HUES48 (cell line): ENCODE measurements at regions not wholly inside any gene's neighbourhood (a gene's known extent, or its start where the extent isn't known, plus 50 kb on each side); places are given as distances from the start of the nearest gene placed in this dataset.

Experiments used
- H3K27ac ChIP-seq: one replicate; pipeline ENCODE4 v1.7.0; 2013; ENCODE audit warnings: low read depth, low read length, inconsistent platforms
- H3K27me3 ChIP-seq: 2 replicates; pipeline ENCODE4 v1.6.1; 2013; ENCODE audit warnings: mild to moderate bottlenecking, low read length; ENCODE audit not compliant: control insufficient read depth, insufficient read depth
- H3K36me3 ChIP-seq: 2 replicates; pipeline ENCODE4 v1.6.1; 2013; ENCODE audit warnings: low read length; ENCODE audit not compliant: control insufficient read depth, insufficient read depth
- H3K4me1 ChIP-seq: 2 replicates; pipeline ENCODE4 v1.6.1; 2013; ENCODE audit warnings: mild to moderate bottlenecking, low read length; ENCODE audit not compliant: control insufficient read depth, insufficient read depth
- H3K4me3 ChIP-seq: 2 replicates; pipeline ENCODE4 v1.5.1; 2013; ENCODE audit warnings: mild to moderate bottlenecking, low read depth, low read length
- H3K9ac ChIP-seq: 2 replicates; pipeline ENCODE4 v1.6.1; 2013; ENCODE audit warnings: mild to moderate bottlenecking, low read depth, low read length, moderate library complexity
- H3K9me3 ChIP-seq: 2 replicates; pipeline ENCODE4 v1.6.1; 2013; ENCODE audit warnings: low read length; ENCODE audit not compliant: control insufficient read depth, insufficient read depth

- Histone ChIP-seq H3K36me3 (no peaks in the 10 kb centered on the region), H3K9ac (no peak overlapping the region), H3K27ac (no peak overlapping the region), H3K27me3 (no peaks in the 10 kb centered on the region), H3K4me1 (no peaks in the 10 kb centered on the region), H3K4me3 (no peak overlapping the region), H3K9me3 (no peaks in the 10 kb centered on the region)
Measured at GRCh38 chr1:229793488-229793887, 167.4 kb downstream of the URB2 start.

DNA sequence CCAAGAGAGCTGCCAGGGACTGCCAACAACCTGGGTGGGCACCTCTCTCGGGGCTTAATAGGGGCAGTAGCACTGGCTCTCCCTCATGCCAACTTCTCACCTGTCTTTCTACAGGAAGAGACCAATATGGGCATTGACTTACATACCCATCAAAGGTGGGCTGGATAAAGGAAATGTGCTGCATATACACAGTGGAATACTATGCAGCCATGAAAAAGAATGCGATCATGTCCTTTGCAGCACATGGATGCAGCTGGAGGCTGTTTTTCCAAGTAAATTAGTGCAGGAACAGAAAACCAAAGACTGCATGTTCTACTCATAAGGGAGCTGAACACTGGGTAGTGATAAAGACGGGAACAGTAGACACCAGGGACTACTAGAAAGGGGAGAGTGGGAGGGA, 172.5 kb downstream of the URB2 start:
- Histone ChIP-seq H3K27ac (no peak overlapping the region), H3K4me1 (no peaks in the 10 kb centered on the region), H3K27me3 (no peaks in the 10 kb centered on the region)

DNA sequence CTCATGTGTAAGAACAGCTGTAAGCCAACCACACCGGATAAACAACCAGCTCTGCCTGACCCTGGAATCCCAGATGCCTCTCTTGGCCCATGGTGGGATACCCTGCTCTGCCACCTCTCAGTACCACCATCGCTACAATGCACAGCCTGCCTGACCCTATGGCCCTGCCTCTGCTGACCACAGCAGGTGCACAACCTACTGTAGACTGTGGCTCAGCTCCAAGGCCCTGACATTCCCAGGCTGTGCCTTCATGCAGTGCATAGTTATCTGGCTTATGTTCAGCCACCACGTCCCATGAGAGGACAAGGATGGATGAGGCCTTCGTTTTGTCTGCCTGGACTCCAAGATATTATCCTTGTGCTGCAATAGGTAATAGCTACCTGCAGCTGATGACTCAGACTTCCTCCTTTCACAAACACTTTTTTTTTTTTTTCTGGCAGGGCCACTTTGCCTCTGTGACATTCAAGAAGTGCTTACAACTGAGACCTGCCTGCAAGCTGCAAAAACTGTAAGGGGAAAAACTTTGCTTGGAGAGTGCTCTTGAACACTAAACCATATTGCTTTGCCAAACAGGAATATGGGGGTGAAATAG, 177.7 kb downstream of the URB2 start:
- Histone ChIP-seq H3K9me3 (peaks cover 13% of the 10 kb centered on the region), H3K4me3 (no peak overlapping the region), H3K27ac (no peak overlapping the region), H3K9ac (no peak overlapping the region), H3K27me3 (no peaks in the 10 kb centered on the region), H3K36me3 (no peaks in the 10 kb centered on the region), H3K4me1 (no peaks in the 10 kb centered on the region)

More for the DNA sequence above, 172.5 kb downstream of the URB2 start:
- no peaks in the 10 kb centered on the region for H3K36me3 ChIP-seq
- no peak overlapping the region for H3K4me3 ChIP-seq
- H3K9ac ChIP-seq, result no peak overlapping the region
- no peaks in the 10 kb centered on the region; the same call in 1 of the 2 replicates for H3K9me3 ChIP-seq

DNA sequence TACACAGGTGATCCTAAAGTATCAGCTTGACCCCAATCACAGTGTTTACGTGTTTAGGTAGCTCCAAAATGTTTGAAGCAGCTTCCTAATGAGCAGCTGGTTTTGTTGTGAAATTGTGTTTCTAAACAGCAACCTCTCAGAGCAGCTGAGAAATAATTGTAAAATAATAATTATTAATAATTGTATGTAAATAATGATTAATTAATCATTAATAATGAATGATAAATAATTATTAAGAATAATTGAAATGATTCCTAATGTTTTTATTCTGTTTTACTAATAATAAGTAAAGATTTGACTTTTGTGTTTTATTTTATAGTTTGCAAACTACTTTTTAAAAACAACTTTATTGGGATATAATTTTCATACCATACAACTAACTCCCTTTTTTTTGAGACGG, 182.2 kb downstream of the URB2 start:
- Histone ChIP-seq H3K4me1 (no peaks in the 10 kb centered on the region), H3K9me3 (peaks cover 18% of the 10 kb centered on the region), H3K9ac (no peak overlapping the region), H3K27ac (no peak overlapping the region), H3K27me3 (no peaks in the 10 kb centered on the region), H3K4me3 (no peak overlapping the region), H3K36me3 (no peaks in the 10 kb centered on the region)

GRCh38 chr1:229810140-229810539, 184.1 kb downstream of the URB2 start:
- Histone ChIP-seq H3K4me1 (peaks cover 4% of the 10 kb centered on the region; the same call in 1 of the 2 replicates), H3K27me3 (no peaks in the 10 kb centered on the region), H3K27ac (no peak overlapping the region), H3K9ac (no peak overlapping the region), H3K9me3 (peaks cover 8% of the 10 kb centered on the region), H3K36me3 (no peaks in the 10 kb centered on the region), H3K4me3 (no peak overlapping the region)

DNA sequence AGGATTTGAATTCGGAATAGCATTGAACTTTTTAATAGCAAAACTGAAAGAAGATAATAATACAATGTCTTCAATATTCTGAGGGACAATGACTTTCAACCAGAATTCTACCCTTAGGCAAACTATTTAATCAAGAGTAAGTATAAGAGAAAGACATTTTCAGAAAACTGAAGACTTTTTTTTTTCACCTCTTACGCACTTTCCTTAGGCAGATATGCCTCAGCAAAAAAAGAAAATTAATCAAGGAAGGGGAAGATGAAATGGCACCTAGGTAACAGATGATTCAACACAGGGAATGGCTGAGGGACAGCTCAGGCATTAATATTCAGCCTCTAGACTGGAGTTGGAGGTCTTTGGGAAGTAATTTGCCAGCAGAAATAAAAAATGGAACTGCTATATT, 184.9 kb downstream of the URB2 start:
- peaks cover 11% of the 10 kb centered on the region; the same call in 1 of the 2 replicates for H3K4me1 ChIP-seq
- no peak overlapping the region for H3K27ac ChIP-seq
- no peak overlapping the region for H3K4me3 ChIP-seq
- no peak overlapping the region for H3K9ac ChIP-seq
- H3K36me3 ChIP-seq, result no peaks in the 10 kb centered on the region
- H3K9me3 ChIP-seq, result 0 out of 2 replicates have a peak, but pooled peaks cover 5% of the 10 kb centered on the region
- H3K27me3 ChIP-seq, result no peaks in the 10 kb centered on the region

DNA sequence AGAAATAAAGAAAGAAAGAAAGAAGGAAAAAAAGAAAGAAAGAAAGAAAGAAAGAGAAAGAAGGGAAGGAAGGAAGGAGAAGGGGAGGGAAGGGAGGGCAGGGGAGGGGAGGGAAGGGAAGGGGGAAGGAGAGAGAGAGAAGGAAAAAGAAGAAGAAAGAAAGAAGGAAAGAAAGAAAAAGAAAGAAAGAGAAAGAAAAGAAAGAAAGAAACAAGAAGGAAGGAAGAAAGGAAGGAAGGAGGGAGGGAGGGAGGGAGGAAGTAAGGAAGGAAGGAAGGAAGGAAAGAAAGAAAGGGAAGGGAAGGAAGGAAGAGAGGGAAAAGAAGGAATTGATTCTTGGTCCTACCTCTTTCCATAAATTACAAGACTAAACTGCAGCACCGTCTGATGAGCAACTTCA, 186.1 kb downstream of the URB2 start:
- H3K27ac ChIP-seq, result no peak overlapping the region
- H3K9ac ChIP-seq, result no peak overlapping the region
- H3K4me3 ChIP-seq, result no peak overlapping the region
- H3K9me3 ChIP-seq, result 0 out of 2 replicates have a peak, but pooled peaks cover 5% of the 10 kb centered on the region
- H3K36me3 ChIP-seq, result no peaks in the 10 kb centered on the region
- no peaks in the 10 kb centered on the region for H3K27me3 ChIP-seq
- H3K4me1 ChIP-seq, result peaks cover 11% of the 10 kb centered on the region; the same call in 1 of the 2 replicates

DNA sequence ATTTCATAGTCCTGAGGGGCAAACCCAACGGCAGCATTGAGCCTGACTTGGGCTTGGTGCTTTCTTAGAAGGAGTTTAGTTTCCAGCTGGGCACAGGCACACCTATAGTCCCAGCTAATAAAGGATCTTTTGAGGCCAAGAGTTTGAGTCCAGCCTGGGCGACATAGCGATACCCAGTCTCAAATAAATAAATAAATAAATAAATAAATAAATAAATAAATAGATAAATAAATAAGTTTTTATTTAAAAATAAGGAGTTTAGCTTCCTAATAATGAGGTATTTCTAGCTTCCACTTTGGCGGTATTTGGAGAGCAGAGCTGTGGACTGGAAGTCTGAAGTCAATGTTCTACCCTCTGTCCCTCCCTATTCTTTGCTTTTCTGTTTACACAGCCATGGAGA, 186.6 kb downstream of the URB2 start:
- no peaks in the 10 kb centered on the region for H3K36me3 ChIP-seq
- no peak overlapping the region for H3K4me3 ChIP-seq
- H3K9me3 ChIP-seq, result 0 out of 2 replicates have a peak, but pooled peaks cover 5% of the 10 kb centered on the region
- no peak overlapping the region for H3K9ac ChIP-seq
- no peak overlapping the region for H3K27ac ChIP-seq
- H3K27me3 ChIP-seq, result no peaks in the 10 kb centered on the region
- peaks cover 11% of the 10 kb centered on the region; the same call in 1 of the 2 replicates for H3K4me1 ChIP-seq

- peaks cover 11% of the 10 kb centered on the region; the same call in 1 of the 2 replicates for H3K4me1 ChIP-seq
- H3K4me3 ChIP-seq, result no peak overlapping the region
- no peak overlapping the region for H3K27ac ChIP-seq
- no peaks in the 10 kb centered on the region for H3K27me3 ChIP-seq
- peaks cover 7% of the 10 kb centered on the region for H3K9me3 ChIP-seq
- no peaks in the 10 kb centered on the region for H3K36me3 ChIP-seq
- H3K9ac ChIP-seq, result no peak overlapping the region
Measured at GRCh38 chr1:229815076-229815475, 189.0 kb downstream of the URB2 start.

DNA sequence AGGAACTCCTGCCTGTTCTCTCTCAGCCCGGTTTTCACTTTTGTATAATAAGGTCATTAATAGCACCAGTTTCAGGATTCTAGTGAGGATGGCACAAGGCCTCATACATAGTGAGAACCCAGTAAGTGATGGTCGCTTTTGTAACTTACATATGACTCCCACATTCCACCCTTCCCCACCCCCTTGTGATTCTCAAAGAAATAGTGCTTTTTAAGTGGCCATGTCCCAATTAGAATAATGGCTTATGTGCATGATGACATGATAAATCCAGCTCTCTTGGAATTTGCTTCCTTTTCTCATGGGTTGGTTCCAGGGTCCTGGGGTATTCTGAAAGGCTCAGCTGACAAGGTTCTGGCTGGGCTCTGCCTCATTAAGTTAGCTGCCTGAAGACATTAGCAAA, 189.9 kb downstream of the URB2 start:
- Histone ChIP-seq H3K4me1 (peaks cover 11% of the 10 kb centered on the region; the same call in 1 of the 2 replicates), H3K4me3 (no peak overlapping the region), H3K27me3 (no peaks in the 10 kb centered on the region), H3K9ac (no peak overlapping the region), H3K36me3 (no peaks in the 10 kb centered on the region), H3K9me3 (peaks cover 5% of the 10 kb centered on the region), H3K27ac (no peak overlapping the region)

GRCh38 chr1:229817936-229818335, 191.9 kb downstream of the URB2 start:
- Histone ChIP-seq H3K27ac (no peak overlapping the region), H3K4me1 (peaks cover 11% of the 10 kb centered on the region; the same call in 1 of the 2 replicates), H3K4me3 (no peak overlapping the region), H3K36me3 (no peaks in the 10 kb centered on the region), H3K27me3 (no peaks in the 10 kb centered on the region), H3K9me3 (peaks cover 5% of the 10 kb centered on the region), H3K9ac (no peak overlapping the region)
